MG63 (cell line): ENCODE measurements at regions not wholly inside any gene's neighbourhood (a gene's known extent, or its start where the extent isn't known, plus 50 kb on each side); places are given as distances from the start of the nearest gene placed in this dataset.
"Not testable (repeated sequence)": the region's sequence is repeated elsewhere in the genome, so short reads cannot be mapped to it uniquely, and the experiment has no call there.

Source experiments
- DNase-seq: peaks from one replicate; pipeline ENCODE4 v3.0.0-alpha.2; 2020
- H3K27me3 ChIP-seq: fragments of 250-450 bp; sonication (Bioruptor Pico); 2 replicates; pipeline ENCODE4 v1.5.1; 2020; ENCODE audit warnings: mild to moderate bottlenecking, moderate library complexity
- H3K36me3 ChIP-seq: fragments of 250-450 bp; sonication (Bioruptor Pico); 2 replicates; pipeline ENCODE4 v1.5.1; 2020; ENCODE audit warnings: mild to moderate bottlenecking, moderate library complexity
- H3K4me3 ChIP-seq: fragments of 250-450 bp; sonication (Bioruptor Pico); 2 replicates; pipeline ENCODE4 v1.5.1; 2020; ENCODE audit warnings: mild to moderate bottlenecking, moderate library complexity
- H3K9me3 ChIP-seq: fragments of 250-450 bp; sonication (Bioruptor Pico); 2 replicates; pipeline ENCODE4 v1.5.1; 2020; ENCODE audit warnings: mild to moderate bottlenecking, moderate library complexity

GRCh38 chr5:162512935-162513565 lies 445.5 kb downstream of the GABRG2 start:
- no peaks in the 10 kb centered on the region for H3K9me3 ChIP-seq
- no peak for DNase-seq
- no peak overlapping the region for H3K4me3 ChIP-seq
- H3K36me3 ChIP-seq: no peaks in the 10 kb centered on the region
- no peaks in the 10 kb centered on the region for H3K27me3 ChIP-seq

GRCh38 chr5:162514116-162514515 lies 446.5 kb downstream of the GABRG2 start:
- Histone ChIP-seq H3K9me3 (no peaks in the 10 kb centered on the region), H3K4me3 (no peak overlapping the region), H3K36me3 (no peaks in the 10 kb centered on the region), H3K27me3 (no peaks in the 10 kb centered on the region)
- no peak for DNase-seq

GRCh38 chr5:162520878-162521277 lies 453.3 kb downstream of the GABRG2 start:
- Histone ChIP-seq H3K4me3 (no peak overlapping the region), H3K36me3 (no peaks in the 10 kb centered on the region), H3K27me3 (no peaks in the 10 kb centered on the region), H3K9me3 (no peaks in the 10 kb centered on the region)
- DNase-seq: no peak

GRCh38 chr5:162529209-162529608 lies 461.6 kb downstream of the GABRG2 start:
- Histone ChIP-seq H3K9me3 (no peaks in the 10 kb centered on the region), H3K27me3 (no peaks in the 10 kb centered on the region), H3K4me3 (no peak overlapping the region), H3K36me3 (no peaks in the 10 kb centered on the region)
- no peak for DNase-seq

GRCh38 chr5:162529886-162530285 lies 462.3 kb downstream of the GABRG2 start:
- no peaks in the 10 kb centered on the region for H3K36me3 ChIP-seq
- DNase-seq: no peak
- H3K9me3 ChIP-seq: no peaks in the 10 kb centered on the region
- no peak overlapping the region for H3K4me3 ChIP-seq
- no peaks in the 10 kb centered on the region for H3K27me3 ChIP-seq

GRCh38 chr5:162543437-162543836 lies 475.9 kb downstream of the GABRG2 start:
- Histone ChIP-seq H3K4me3 (no peak overlapping the region), H3K36me3 (no peaks in the 10 kb centered on the region), H3K9me3 (no peaks in the 10 kb centered on the region), H3K27me3 (no peaks in the 10 kb centered on the region)
- DNase-seq: no peak

- H3K4me3 ChIP-seq: no peak overlapping the region
- no peaks in the 10 kb centered on the region for H3K9me3 ChIP-seq
- DNase-seq: no peak
- no peaks in the 10 kb centered on the region for H3K27me3 ChIP-seq
- H3K36me3 ChIP-seq: no peaks in the 10 kb centered on the region
Observed at GRCh38 chr5:162544905-162545304, 477.3 kb downstream of the GABRG2 start.

GRCh38 chr5:162550236-162550635 lies 482.7 kb downstream of the GABRG2 start:
- Histone ChIP-seq H3K9me3 (no peaks in the 10 kb centered on the region), H3K36me3 (no peaks in the 10 kb centered on the region), H3K4me3 (no peak overlapping the region), H3K27me3 (no peaks in the 10 kb centered on the region)
- DNase-seq: no peak

GRCh38 chr5:162558120-162558519 lies 490.5 kb downstream of the GABRG2 start:
- H3K36me3 ChIP-seq: no peaks in the 10 kb centered on the region
- no peaks in the 10 kb centered on the region for H3K9me3 ChIP-seq
- no peaks in the 10 kb centered on the region for H3K27me3 ChIP-seq
- DNase-seq: no peak
- H3K4me3 ChIP-seq: no peak overlapping the region

- Histone ChIP-seq H3K27me3 (no peaks in the 10 kb centered on the region), H3K4me3 (no peak overlapping the region), H3K9me3 (no peaks in the 10 kb centered on the region), H3K36me3 (no peaks in the 10 kb centered on the region)
- no peak for DNase-seq
Observed at GRCh38 chr5:162567644-162568043, 500.1 kb downstream of the GABRG2 start.

GRCh38 chr5:162573758-162574157 lies 506.2 kb downstream of the GABRG2 start:
- peaks cover 2% of the 10 kb centered on the region; the same call in 1 of the 2 replicates for H3K27me3 ChIP-seq
- no peak overlapping the region for H3K4me3 ChIP-seq
- no peaks in the 10 kb centered on the region for H3K9me3 ChIP-seq
- no peaks in the 10 kb centered on the region for H3K36me3 ChIP-seq
- no peak for DNase-seq

- H3K9me3 ChIP-seq: no peaks in the 10 kb centered on the region
- no peak overlapping the region for H3K4me3 ChIP-seq
- no peaks in the 10 kb centered on the region for H3K27me3 ChIP-seq
- DNase-seq: no peak
- no peaks in the 10 kb centered on the region for H3K36me3 ChIP-seq
Observed at GRCh38 chr5:162591724-162592123, 524.2 kb downstream of the GABRG2 start.

- H3K9me3 ChIP-seq: no peaks in the 10 kb centered on the region
- H3K36me3 ChIP-seq: no peaks in the 10 kb centered on the region
- no peak overlapping the region for H3K4me3 ChIP-seq
- no peak for DNase-seq
- H3K27me3 ChIP-seq: no peaks in the 10 kb centered on the region
Observed at GRCh38 chr5:162593881-162594280, 526.3 kb downstream of the GABRG2 start.

GRCh38 chr5:162603443-162604070 lies 536.0 kb downstream of the GABRG2 start:
- no peaks in the 10 kb centered on the region for H3K36me3 ChIP-seq
- H3K9me3 ChIP-seq: no peaks in the 10 kb centered on the region
- no peaks in the 10 kb centered on the region for H3K27me3 ChIP-seq
- DNase-seq: no peak
- no peak overlapping the region for H3K4me3 ChIP-seq

GRCh38 chr5:162607879-162608278 lies 540.3 kb downstream of the GABRG2 start:
- no peak for DNase-seq
- no peak overlapping the region for H3K4me3 ChIP-seq
- H3K27me3 ChIP-seq: no peaks in the 10 kb centered on the region
- H3K36me3 ChIP-seq: no peaks in the 10 kb centered on the region
- H3K9me3 ChIP-seq: no peaks in the 10 kb centered on the region

- not testable (repeated sequence) for H3K27me3 ChIP-seq, H3K36me3 ChIP-seq, H3K4me3 ChIP-seq, H3K9me3 ChIP-seq, DNase-seq
Observed at GRCh38 chr5:162621726-162622263, 554.2 kb downstream of the GABRG2 start.

- H3K36me3 ChIP-seq: no peaks in the 10 kb centered on the region
- H3K27me3 ChIP-seq: no peaks in the 10 kb centered on the region; the same call in 1 of the 2 replicates
- no peak for DNase-seq
- peaks cover 3% of the 10 kb centered on the region; the same call in 1 of the 2 replicates for H3K9me3 ChIP-seq
- no peak overlapping the region for H3K4me3 ChIP-seq
Observed at GRCh38 chr5:162624110-162624509, 556.5 kb downstream of the GABRG2 start.

- no peak for DNase-seq
- H3K36me3 ChIP-seq: no peaks in the 10 kb centered on the region
- H3K27me3 ChIP-seq: no peaks in the 10 kb centered on the region
- no peak overlapping the region for H3K4me3 ChIP-seq
- no peaks in the 10 kb centered on the region for H3K9me3 ChIP-seq
Observed at GRCh38 chr5:162637481-162637880, 569.9 kb downstream of the GABRG2 start.
